HG03342 (cell line): ENCODE measurements at regions not wholly inside any gene's neighbourhood (a gene's known extent, or its start where the extent isn't known, plus 50 kb on each side); places are given as distances from the start of the nearest gene placed in this dataset.
A peak's percentile ranks its signal among the peaks of the same experiment; 100 is the strongest.
"Not testable (repeated sequence)": the region's sequence is repeated elsewhere in the genome, so short reads cannot be mapped to it uniquely, and the experiment has no call there.

ENCODE experiments used
- ATAC-seq: cut with Tn5 transposase; IDR thresholded peaks from one replicate; pipeline ENCODE4 v1.9.1; 2021; ENCODE audit warnings: mild to moderate bottlenecking, moderate library complexity; ENCODE audit not compliant: unreplicated experiment

DNA sequence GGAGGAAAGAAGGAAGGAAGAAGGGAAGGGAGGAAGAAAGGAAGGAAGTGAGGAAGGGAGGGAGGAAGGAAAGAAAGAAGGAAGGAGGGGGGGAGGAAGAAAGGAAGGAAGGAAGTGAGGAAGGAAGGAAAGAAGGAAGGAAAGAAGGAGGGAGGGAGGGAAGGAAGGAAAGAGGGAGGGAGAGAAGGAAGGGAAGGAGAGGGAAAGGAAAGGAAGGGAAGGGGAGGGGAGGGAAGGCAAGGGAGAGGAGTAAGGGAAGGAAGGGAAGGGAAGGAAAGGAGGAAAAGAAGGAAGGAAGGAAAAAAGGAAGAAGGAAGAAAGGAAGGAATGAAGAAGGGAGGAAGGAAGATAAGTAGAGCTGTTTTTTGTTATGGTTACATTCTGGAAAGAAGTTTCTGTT lies 141.2 kb downstream of the LRRC3B start:
- no peak for ATAC-seq

DNA sequence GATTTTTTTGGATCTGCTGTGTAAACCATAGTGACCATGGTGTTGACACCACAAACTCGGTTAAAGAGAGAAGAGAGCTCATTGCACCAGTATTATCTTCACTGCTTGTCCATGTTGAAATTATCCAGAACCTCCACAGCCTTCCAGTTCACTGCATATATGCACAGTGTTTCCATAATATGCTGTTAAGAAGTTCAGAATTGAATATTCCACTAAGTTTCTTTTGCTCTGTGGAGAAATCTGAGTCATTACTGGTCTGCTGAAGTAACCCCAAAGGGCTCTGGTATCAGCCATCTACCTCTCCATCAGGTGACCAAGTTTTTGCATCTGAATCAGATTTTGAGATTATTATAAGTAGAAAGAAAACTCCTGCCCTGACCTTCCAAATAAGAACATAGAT lies 143.5 kb downstream of the LRRC3B start:
- no peak for ATAC-seq

GRCh38 chr3:26768068-26768651 lies 145.6 kb downstream of the LRRC3B start:
- no peak for ATAC-seq

GRCh38 chr3:26799679-26800317 lies 177.2 kb downstream of the LRRC3B start:
- peak; percentile 61 for ATAC-seq

- no peak for ATAC-seq
These were observed 184.7 kb downstream of the LRRC3B start for GRCh38 chr3:26807272-26807671.

- ATAC-seq, result no peak
These were observed 202.9 kb downstream of the LRRC3B start for GRCh38 chr3:26825454-26825853.

DNA sequence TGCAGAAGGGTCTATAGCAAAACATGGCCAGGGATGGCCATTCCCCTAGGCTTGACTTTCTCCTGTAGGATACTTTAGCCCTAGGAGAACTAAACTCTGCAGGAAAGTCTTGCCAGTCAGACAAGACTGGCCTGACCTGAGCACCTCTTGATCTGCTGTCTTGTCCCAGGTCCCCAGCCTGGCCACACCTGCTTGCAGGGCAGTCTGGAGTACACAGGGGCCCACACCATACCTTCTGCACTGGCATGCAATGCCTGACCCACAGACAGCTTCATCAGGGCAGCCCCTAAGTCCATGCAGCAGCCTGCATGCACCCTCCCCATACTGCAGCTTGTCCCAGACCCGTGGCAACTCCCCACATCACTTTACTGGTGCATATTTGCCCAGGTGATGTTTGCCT lies 204.6 kb downstream of the LRRC3B start:
- no peak for ATAC-seq

DNA sequence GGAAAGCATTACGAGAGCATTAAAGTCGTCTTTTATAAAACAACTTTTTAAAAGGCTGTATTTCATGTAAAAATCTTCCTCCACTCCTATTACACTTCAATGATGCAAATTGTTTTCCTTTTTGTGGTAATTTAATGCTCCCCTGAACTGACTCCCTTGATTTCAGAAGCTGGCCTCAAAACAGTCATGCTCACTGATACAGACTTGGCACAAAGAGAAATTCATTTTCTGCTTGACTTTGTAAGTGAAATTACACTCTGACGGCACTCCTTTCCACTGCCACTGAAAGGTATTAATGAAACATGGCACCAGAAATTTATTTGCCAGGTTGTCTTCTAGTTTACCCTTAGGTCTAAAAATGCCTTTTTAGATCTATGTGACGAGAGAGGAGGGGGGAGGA lies 215.5 kb downstream of the LRRC3B start:
- no peak for ATAC-seq

DNA sequence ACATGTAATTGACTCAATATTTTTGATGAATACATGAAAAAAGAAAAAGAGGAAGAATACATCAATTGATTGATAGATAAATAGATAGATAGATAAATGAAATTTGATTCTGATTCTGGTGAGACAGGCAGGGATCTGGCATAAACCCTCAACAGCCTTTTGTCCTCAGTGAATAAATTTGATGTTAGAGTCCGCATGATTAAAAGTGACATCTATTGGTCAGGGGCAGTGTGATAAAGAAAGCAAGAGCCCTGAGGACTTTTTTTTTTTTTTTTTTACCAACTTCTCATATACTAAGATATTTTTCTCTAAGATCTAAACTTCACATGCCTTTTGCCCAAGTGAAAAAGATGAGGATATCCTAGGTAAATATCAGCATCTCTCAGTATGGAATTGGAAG lies 216.4 kb downstream of the LRRC3B start:
- no peak for ATAC-seq

- no peak for ATAC-seq
These were observed 217.8 kb downstream of the LRRC3B start for GRCh38 chr3:26840272-26840870.

DNA sequence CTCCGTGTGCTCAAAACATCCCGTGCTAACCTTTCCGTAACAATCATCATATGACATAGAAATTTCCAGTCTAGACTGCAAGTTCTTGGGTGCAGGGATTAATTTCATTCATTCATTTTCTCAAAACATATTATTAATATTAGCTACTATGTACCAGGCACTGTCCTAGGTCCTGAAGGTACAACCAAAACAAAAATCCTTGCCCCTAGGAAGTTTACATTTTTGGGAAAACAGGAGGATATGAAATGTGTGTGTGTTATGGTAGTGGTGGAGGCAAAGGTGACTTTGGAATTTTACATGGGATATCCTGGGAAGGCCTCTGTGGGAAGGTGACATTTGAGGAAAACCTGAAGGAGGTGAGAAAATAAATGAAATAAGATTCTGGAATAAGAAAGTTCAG lies 222.6 kb downstream of the LRRC3B start:
- no peak for ATAC-seq

- no peak for ATAC-seq
These were observed 225.1 kb downstream of the LRRC3B start for GRCh38 chr3:26847680-26848079.

DNA sequence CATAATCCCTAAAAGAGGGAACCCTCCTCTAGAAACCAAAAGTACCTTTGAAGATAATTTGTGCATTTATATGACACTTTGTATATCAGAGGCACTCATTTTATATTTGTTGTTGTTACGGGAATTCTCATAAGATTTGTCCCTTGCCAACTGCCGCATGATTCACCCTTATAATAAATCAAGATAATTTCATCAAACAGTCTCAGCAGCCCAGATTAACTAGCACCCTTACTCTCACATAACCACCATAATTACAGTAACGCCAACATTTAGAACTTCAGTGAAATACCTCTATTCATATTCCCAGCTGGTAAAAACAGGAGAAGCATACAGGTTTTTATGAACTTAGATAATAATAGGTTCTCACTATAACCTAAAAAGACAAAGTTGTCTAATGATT lies 271.9 kb downstream of the LRRC3B start:
- no peak for ATAC-seq

GRCh38 chr3:26915208-26915607 lies 292.6 kb downstream of the LRRC3B start:
- no peak for ATAC-seq

GRCh38 chr3:26920646-26921478 lies 298.3 kb downstream of the LRRC3B start:
- ATAC-seq, result no peak

DNA sequence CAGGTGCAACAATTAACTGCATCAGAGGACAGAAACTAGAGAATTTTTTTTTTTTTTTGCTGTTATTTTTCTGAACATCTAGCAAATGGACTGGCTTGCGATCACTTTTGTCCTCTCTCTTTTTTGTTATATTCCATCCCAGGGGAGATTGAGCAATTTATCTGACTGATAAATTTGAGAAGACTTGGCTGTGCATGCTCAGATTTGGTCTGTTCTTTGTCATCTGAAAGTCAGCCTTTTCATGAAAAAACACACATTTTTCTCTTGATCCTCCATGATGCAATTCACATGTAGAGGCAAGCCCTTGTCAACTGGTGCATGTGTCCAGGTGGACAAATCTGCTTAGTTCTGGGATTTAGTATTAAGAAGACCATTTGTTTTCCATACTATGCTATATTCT lies 309.3 kb downstream of the LRRC3B start:
- ATAC-seq, result no peak

- no peak for ATAC-seq
These were observed 310.2 kb downstream of the LRRC3B start for GRCh38 chr3:26932752-26933151.

DNA sequence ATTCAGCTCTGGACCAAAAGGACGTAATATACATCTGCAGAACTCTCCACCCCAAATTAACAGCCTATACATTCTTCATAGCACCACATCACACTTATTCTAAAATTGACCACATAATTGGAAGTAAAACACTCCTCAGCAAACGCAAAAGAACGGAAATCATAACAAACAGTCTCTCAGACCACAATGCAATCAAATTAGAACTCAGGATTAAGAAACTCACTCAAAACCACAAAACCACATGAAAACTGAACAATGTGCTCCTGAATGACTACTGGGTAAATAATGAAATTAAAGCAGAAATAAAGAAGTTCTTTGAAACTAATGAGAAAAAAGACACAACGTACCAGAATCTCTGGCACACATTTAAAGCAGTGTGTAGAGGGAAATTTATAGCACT lies 322.9 kb downstream of the LRRC3B start:
- ATAC-seq, result not testable (repeated sequence)

DNA sequence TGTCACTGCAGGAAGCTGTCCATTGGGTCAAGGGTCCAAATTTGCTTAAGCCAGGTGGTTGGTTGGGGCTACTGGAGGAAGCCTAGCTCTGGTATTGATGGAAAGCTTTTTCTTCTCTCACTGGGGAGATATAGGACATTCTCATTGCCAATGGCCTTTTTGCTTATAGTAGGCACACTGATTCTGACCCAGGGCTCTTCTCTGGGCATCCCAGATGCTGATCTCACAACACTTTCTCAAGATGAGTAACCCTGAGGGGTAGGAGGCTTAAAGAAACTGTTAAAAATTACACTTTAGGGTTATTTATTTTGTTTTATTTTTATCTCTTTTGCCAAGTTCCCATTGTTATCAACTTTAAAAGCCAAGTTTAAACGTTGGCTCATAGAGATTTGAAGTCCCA lies 337.8 kb downstream of the LRRC3B start:
- ATAC-seq, result no peak

- ATAC-seq, result peak; percentile 97
These were observed 340.2 kb downstream of the LRRC3B start for GRCh38 chr3:26962492-26963360.

DNA sequence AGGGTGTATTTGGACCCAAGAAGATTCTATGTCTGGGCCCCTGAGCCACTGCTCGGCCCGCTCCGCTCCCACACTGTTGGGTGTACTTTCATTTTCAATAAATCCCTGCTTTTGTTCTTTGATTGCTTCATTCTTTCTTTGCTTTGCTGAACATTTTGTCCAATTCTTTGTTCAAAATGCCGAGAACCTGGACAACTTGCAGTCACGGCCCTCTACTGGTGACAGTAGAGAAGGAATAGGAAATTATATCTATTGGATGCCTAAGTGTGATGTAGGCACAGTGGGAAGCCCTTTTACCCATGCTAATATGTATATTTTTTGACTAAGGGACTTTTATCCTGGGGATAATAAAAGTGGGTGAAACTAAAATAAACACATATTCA lies 340.8 kb downstream of the LRRC3B start:
- ATAC-seq, result no peak
